PFSK-1 (cell line): ENCODE measurements at regions not wholly inside any gene's neighbourhood (a gene's known extent, or its start where the extent isn't known, plus 50 kb on each side); places are given as distances from the start of the nearest gene placed in this dataset.

ENCODE experiments used
- FOXP2 ChIP-seq: optimal IDR thresholded peaks from 2 replicates; pipeline ENCODE3; 2011; ENCODE audit warnings: borderline replicate concordance, control low read depth, inconsistent platforms; ENCODE audit not compliant: insufficient read depth; ENCODE audit errors: extremely low read length, extremely low read depth
- POLR2AphosphoS5 ChIP-seq: IDR thresholded peaks from 2 replicates; pipeline ENCODE4 v1.6.1; 2012; ENCODE audit warnings: low read depth, mild to moderate bottlenecking, control low read depth, low read length, moderate library complexity
- REST ChIP-seq, 2 experiments: IDR thresholded peaks; 2 replicates each; pipeline versions ENCODE4 v1.6.1 to v1.8.0; 2011 to 2012; ENCODE audit warnings: low read depth in 2 of 2, low read length in 2 of 2, control low read depth in 1 of 2, inconsistent platforms in 1 of 2, mild to moderate bottlenecking in 1 of 2, moderate library complexity in 1 of 2; ENCODE audit not compliant: insufficient read depth in 1 of 2
- SIN3A ChIP-seq: IDR thresholded peaks from 2 replicates; pipeline ENCODE4 v1.6.1; 2012; ENCODE audit warnings: mild to moderate bottlenecking, low read length, moderate library complexity, borderline replicate concordance; ENCODE audit not compliant: insufficient read depth
- TAF1 ChIP-seq: IDR thresholded peaks from 2 replicates; pipeline ENCODE4 v1.6.1; 2012; ENCODE audit warnings: low read length, control low read depth, borderline replicate concordance; ENCODE audit not compliant: insufficient read depth

GRCh38 chr1:232368821-232369321 lies 261.1 kb downstream of the SIPA1L2 start:
- no peak for TF ChIP-seq SIN3A
- no peak for TF ChIP-seq FOXP2
- no peak for TF ChIP-seq REST (IDR thresholded peaks at IDR 0.05; ENCODE audit: insufficient read depth in 1 of 2, low read depth in 2 of 2, low read length in 2 of 2)
- TF ChIP-seq TAF1: no peak
- TF ChIP-seq POLR2AphosphoS5: no peak

GRCh38 chr1:232367293-232367692 lies 262.6 kb downstream of the SIPA1L2 start:
- TF ChIP-seq FOXP2: no peak
- no peak for TF ChIP-seq REST (IDR thresholded peaks at IDR 0.05; ENCODE audit: insufficient read depth in 1 of 2, low read depth in 2 of 2, low read length in 2 of 2)
- TF ChIP-seq POLR2AphosphoS5: no peak
- no peak for TF ChIP-seq SIN3A
- no peak for TF ChIP-seq TAF1

GRCh38 chr1:232364654-232365382 lies 265.1 kb downstream of the SIPA1L2 start:
- no peak for TF ChIP-seq REST (IDR thresholded peaks at IDR 0.05; ENCODE audit: insufficient read depth in 1 of 2, low read depth in 2 of 2, low read length in 2 of 2)
- no peak for TF ChIP-seq FOXP2
- no peak for TF ChIP-seq POLR2AphosphoS5
- no peak for TF ChIP-seq SIN3A
- TF ChIP-seq TAF1: no peak

- TF ChIP-seq TAF1 (no peak), POLR2AphosphoS5 (no peak)
These were observed 266.9 kb downstream of the SIPA1L2 start for GRCh38 chr1:232363008-232363407.

- TF ChIP-seq POLR2AphosphoS5: no peak
These were observed 272.5 kb downstream of the SIPA1L2 start for GRCh38 chr1:232357416-232357815.

- TF ChIP-seq FOXP2 (no peak), REST (IDR thresholded peaks at IDR 0.05; ENCODE audit: insufficient read depth in 1 of 2, low read depth in 2 of 2, low read length in 2 of 2) (no peak), POLR2AphosphoS5 (no peak), TAF1 (no peak), SIN3A (no peak)
These were observed 274.5 kb downstream of the SIPA1L2 start for GRCh38 chr1:232355162-232356006.
